ENCODE measurements at regions not wholly inside any gene's neighbourhood (a gene's known extent, or its start where the extent isn't known, plus 50 kb on each side); places are given as distances from the start of the nearest gene placed in this dataset.

- H3K27me3 ChIP-seq (ENCODE audit: insufficient read depth, low read length, poor library complexity, severe bottlenecking), result no peaks in the 10 kb centered on the region
- no peaks in the 10 kb centered on the region for H3K36me3 ChIP-seq (ENCODE audit: insufficient read depth, low read length)
- H3K9me3 ChIP-seq (ENCODE audit: insufficient read depth, low read depth, low read length), result no peaks in the 10 kb centered on the region
- H3K4me2 ChIP-seq (ENCODE audit: low read depth, low read length, poor library complexity, severe bottlenecking), result no peak overlapping the region
- no peak overlapping the region for H3K4me3 ChIP-seq (ENCODE audit: low read length, poor library complexity, severe bottlenecking)
- H3F3A ChIP-seq (ENCODE audit: low read depth), result no peaks in the 10 kb centered on the region
- H4K20me1 ChIP-seq (ENCODE audit: insufficient read depth, low read length, poor library complexity, severe bottlenecking), result no peaks in the 10 kb centered on the region
- TF ChIP-seq CTCF (conservative IDR thresholded peaks at IDR 0.05; ENCODE audit: low read length), result no peak
- no peak for TF ChIP-seq EZH2phosphoT487 (IDR thresholded peaks at IDR 0.05; ENCODE audit: borderline replicate concordance)
- H3K79me2 ChIP-seq (ENCODE audit: insufficient read depth, low read length), result no peaks in the 10 kb centered on the region
- no peak overlapping the region for H3K9ac ChIP-seq (ENCODE audit: low read depth, low read length, poor library complexity, severe bottlenecking)
- no peak overlapping the region for H2AFZ ChIP-seq (ENCODE audit: low read length)
- no peaks in the 10 kb centered on the region for H3K4me1 ChIP-seq (ENCODE audit: insufficient read depth, low read length, poor library complexity, severe bottlenecking)
- H3K9me2 ChIP-seq (replicated peaks; ENCODE audit: low read depth, low read length), result no peaks in the 10 kb centered on the region
These were observed 149.5 kb upstream of the SULF2 start for GRCh38 chr20:47934761-47935160.

- Histone ChIP-seq H3K36me3 (ENCODE audit: insufficient read depth, low read length) (no peaks in the 10 kb centered on the region), H3K79me2 (ENCODE audit: insufficient read depth, low read length) (no peaks in the 10 kb centered on the region), H3K4me1 (ENCODE audit: insufficient read depth, low read length, poor library complexity, severe bottlenecking) (no peaks in the 10 kb centered on the region), H3K4me3 (ENCODE audit: low read length, poor library complexity, severe bottlenecking) (no peak overlapping the region), H3K9ac (ENCODE audit: low read depth, low read length, poor library complexity, severe bottlenecking) (no peak overlapping the region), H3F3A (ENCODE audit: low read depth) (no peaks in the 10 kb centered on the region), H4K20me1 (ENCODE audit: insufficient read depth, low read length, poor library complexity, severe bottlenecking) (no peaks in the 10 kb centered on the region), H3K9me3 (ENCODE audit: insufficient read depth, low read depth, low read length) (no peaks in the 10 kb centered on the region), H2AFZ (ENCODE audit: low read length) (no peak overlapping the region), H3K9me2 (replicated peaks; ENCODE audit: low read depth, low read length) (no peaks in the 10 kb centered on the region), H3K4me2 (ENCODE audit: low read depth, low read length, poor library complexity, severe bottlenecking) (no peak overlapping the region), H3K27me3 (ENCODE audit: insufficient read depth, low read length, poor library complexity, severe bottlenecking) (no peaks in the 10 kb centered on the region)
- no peak for TF ChIP-seq CTCF (conservative IDR thresholded peaks at IDR 0.05; ENCODE audit: low read length)
- TF ChIP-seq EZH2phosphoT487 (IDR thresholded peaks at IDR 0.05; ENCODE audit: borderline replicate concordance), result no peak
These were observed 146.2 kb upstream of the SULF2 start for GRCh38 chr20:47931443-47931842.

DNA sequence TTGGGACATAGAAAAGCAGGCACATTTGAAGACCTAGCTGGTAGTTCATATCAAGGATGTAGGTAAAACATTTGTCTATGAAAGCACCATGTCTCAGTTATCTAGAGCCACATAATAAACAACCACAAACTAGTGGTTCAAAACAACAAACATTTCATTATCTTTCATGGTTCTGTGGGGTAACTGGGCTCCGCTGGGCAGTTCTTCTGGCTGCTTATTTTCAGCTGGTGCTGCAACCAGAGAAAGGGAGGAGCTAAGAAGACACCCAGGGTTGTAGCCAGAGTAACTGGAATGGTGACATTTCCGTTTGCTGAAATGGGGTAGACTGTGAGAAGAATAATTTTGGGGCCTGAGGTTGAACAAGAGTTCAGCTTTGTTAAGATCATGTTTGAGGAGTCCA, 145.7 kb upstream of the SULF2 start:
- H3K27me3 ChIP-seq (ENCODE audit: insufficient read depth, low read length, poor library complexity, severe bottlenecking), result no peaks in the 10 kb centered on the region
- no peaks in the 10 kb centered on the region for H3F3A ChIP-seq (ENCODE audit: low read depth)
- H3K9me2 ChIP-seq (replicated peaks; ENCODE audit: low read depth, low read length), result no peaks in the 10 kb centered on the region
- no peak overlapping the region for H3K4me2 ChIP-seq (ENCODE audit: low read depth, low read length, poor library complexity, severe bottlenecking)
- no peaks in the 10 kb centered on the region for H3K79me2 ChIP-seq (ENCODE audit: insufficient read depth, low read length)
- no peak overlapping the region for H2AFZ ChIP-seq (ENCODE audit: low read length)
- no peaks in the 10 kb centered on the region for H3K9me3 ChIP-seq (ENCODE audit: insufficient read depth, low read depth, low read length)
- H4K20me1 ChIP-seq (ENCODE audit: insufficient read depth, low read length, poor library complexity, severe bottlenecking), result no peaks in the 10 kb centered on the region
- H3K36me3 ChIP-seq (ENCODE audit: insufficient read depth, low read length), result no peaks in the 10 kb centered on the region
- no peak overlapping the region for H3K4me3 ChIP-seq (ENCODE audit: low read length, poor library complexity, severe bottlenecking)
- H3K4me1 ChIP-seq (ENCODE audit: insufficient read depth, low read length, poor library complexity, severe bottlenecking), result no peaks in the 10 kb centered on the region
- TF ChIP-seq EZH2phosphoT487 (IDR thresholded peaks at IDR 0.05; ENCODE audit: borderline replicate concordance) (no peak), CTCF (conservative IDR thresholded peaks at IDR 0.05; ENCODE audit: low read length) (no peak)
- no peak overlapping the region for H3K9ac ChIP-seq (ENCODE audit: low read depth, low read length, poor library complexity, severe bottlenecking)
